Heart left ventricle (tissue), 16 donors: ENCODE measurements at regions not wholly inside any gene's neighbourhood (a gene's known extent, or its start where the extent isn't known, plus 50 kb on each side); places are given as distances from the start of the nearest gene placed in this dataset.

Source experiments
- ATAC-seq, 4 donors: fragments of 200-7000 bp; cut with Tn5 transposase; one replicate each; pipeline ENCODE4 v1.9.1; 2020 to 2022; ENCODE audit warnings: moderate library complexity in 4 of 4, mild to moderate bottlenecking in 3 of 4, moderate number of reproducible peaks in 1 of 4
- DNase-seq, 5 donors: peaks; one replicate each; pipeline ENCODE4 v3.0.0-alpha.2; 2020
- H3K27ac ChIP-seq, 12 donors: fragments of 200-600 bp; sonication (generic) in 4 of 12; one replicate each; pipeline versions ENCODE4 v1.5.0 to v1.8.0; 2016 to 2022; ENCODE audit warnings: mild to moderate bottlenecking in 2 of 12
- H3K27me3 ChIP-seq, 9 donors: fragments of 200-600 bp; sonication (generic) in 2 of 9; one replicate each; pipeline versions ENCODE4 v1.5.1 to v1.8.0; 2016 to 2022; ENCODE audit warnings: mild to moderate bottlenecking in 3 of 9
- H3K36me3 ChIP-seq, 9 donors: fragments of 200-600 bp; sonication (generic) in 2 of 9; one replicate each; pipeline versions ENCODE4 v1.5.0 to v1.8.0; 2018 to 2022; ENCODE audit warnings: mild to moderate bottlenecking in 2 of 9
- H3K4me1 ChIP-seq, 12 donors: fragments of 200-600 bp; sonication (generic) in 4 of 12; one replicate each; pipeline versions ENCODE4 v1.5.0 to v1.8.0; 2016 to 2022; ENCODE audit warnings: mild to moderate bottlenecking in 3 of 12
- H3K4me3 ChIP-seq, 12 donors: fragments of 200-600 bp; sonication (generic) in 4 of 12; one replicate each; pipeline versions ENCODE4 v1.5.0 to v1.8.0; 2017 to 2022; ENCODE audit warnings: mild to moderate bottlenecking in 9 of 12, moderate library complexity in 4 of 12
- H3K9me3 ChIP-seq, 12 donors: fragments of 200-600 bp; sonication (generic) in 4 of 12; one replicate each; pipeline versions ENCODE4 v1.5.0 to v1.8.0; 2016 to 2022; ENCODE audit warnings: mild to moderate bottlenecking in 1 of 12
- CTCF ChIP-seq, 12 donors: fragments of 200-600 bp; sonication (generic) in 4 of 12; IDR thresholded peaks; one replicate each; pipeline versions ENCODE4 v1.5.0 to v1.8.0; 2018 to 2022; ENCODE audit warnings: antibody characterized with exemption in 12 of 12, mild to moderate bottlenecking in 5 of 12
- POLR2A ChIP-seq, 2 donors: fragments of 450-650 bp; IDR thresholded peaks; one replicate each; pipeline ENCODE4 v1.6.1; 2017; ENCODE audit warnings: antibody characterized with exemption in 2 of 2, mild to moderate bottlenecking in 2 of 2, moderate library complexity in 2 of 2
- WGBS, 4 donors: extraction: QIAGEN DNeasy Blood & Tissue Kit in 2 of 4; methylation state at CpG; one replicate each; pipeline versions ENCODE4 v1.1.5 to v1.1.7; 2013 to 2018; 5-methylcytosine and 5-hydroxymethylcytosine counted together
- intact Hi-C, 10 donors: fragments of 100-400 bp; cut with DNase I; formaldehyde crosslinking; loops; one replicate each; pipeline versions ENCODE4 v1.11.1 to v1.14.2; 2022
- donor health status: ischemic (EF 13 %, LVEDD 7.1; RV severe dilation, severe dysfunction).
- donor health status: healthy with polysubstance abuse.
- donor health status: DM: no; HTN: yes; CAD: no.
- donor health status: DM: no; HTN: no; CAD: no.
- donor health status: ischemic (EF 25% LVEDD 6.9; RV normal size, moderate dysfunction).
- donor health status: ischemic (EF 25% LVEDD 5.7; RV mildly dilated, moderate dysfunction).
- donor health status: healthy.
- donor health status: DM: yes; HTN: yes; CAD: no.
- donor health status: ischemic (EF 35%, LVEDD 5.7; RV mildly dilated, moderate dysfunction).
- donor health status: nonischemic (EF 11% LVEDD 7.7; RV severe dilation, severe dysfunction).
- donor health status: DM: yes; HTN: yes; CAD: no.
- donor health status: PGD.
- donor health status: ischemic (EF 29% LVEDD 5.4; RV normal size, mild dysfunction).
- donor health status: nonischemic (EF 23%, LVEDD 6.1; RV moderate dilation, normal function).

DNA sequence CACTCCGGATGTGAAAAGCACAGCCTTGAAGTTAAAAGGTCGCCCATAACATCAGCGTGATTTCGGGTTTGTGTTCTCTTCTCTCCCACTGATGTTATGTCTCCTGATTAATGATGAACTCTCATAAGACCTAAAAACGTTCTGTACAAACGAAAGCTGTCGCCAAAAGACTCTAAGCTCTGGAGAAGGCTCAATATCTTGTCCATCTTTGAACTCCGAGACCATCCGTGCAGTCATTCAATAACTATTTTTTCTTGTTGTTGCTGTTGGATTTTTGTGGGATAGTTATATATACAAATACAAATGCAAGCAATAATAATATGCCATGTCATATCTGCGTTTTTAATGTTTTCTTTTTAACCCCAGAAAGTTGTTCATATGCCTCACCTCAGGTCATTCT is 291.8 kb upstream of the MARCKS start:
- no peaks in the 10 kb centered on the region for H3K27me3 ChIP-seq
- intact Hi-C loops: loop anchor here in 6 of 10 donors (2.0 to 10.0 kb wide), 3 partner anchors 289 to 381 kb away; partner anchors contain the start of gene MARCKS (in 2 of the 6)
- peak overlapping the region in 10 of 12 donors; percentile 23 to 50 (median 40) for H3K4me3 ChIP-seq
- peak in 1 of 4 donors; percentile 18 for ATAC-seq
- peak overlapping the region; percentile 8 to 87 (median 82) for H3K27ac ChIP-seq
- TF ChIP-seq POLR2A (IDR thresholded peaks at IDR 0.05) (no peak), CTCF (IDR thresholded peaks at IDR 0.05) (no peak)
- no peaks in the 10 kb centered on the region for H3K9me3 ChIP-seq
- no peak for DNase-seq
- WGBS, 4 donors: 30 to 47% (median 35%) methylated on average over 10 of the region's 10 CpGs
- H3K4me1 ChIP-seq: peaks cover 0 to 18% (median 9%) of the 10 kb centered on the region in 12 donors
- H3K36me3 ChIP-seq: no peaks in the 10 kb centered on the region

- Histone ChIP-seq H3K36me3 (no peaks in the 10 kb centered on the region), H3K4me3 (no peak overlapping the region), H3K27ac (no peak overlapping the region), H3K27me3 (no peaks in the 10 kb centered on the region), H3K4me1 (peaks cover 0 to 5% (median 1%) of the 10 kb centered on the region in 12 donors), H3K9me3 (no peaks in the 10 kb centered on the region)
- TF ChIP-seq POLR2A (IDR thresholded peaks at IDR 0.05): no peak
- no peak for TF ChIP-seq CTCF (IDR thresholded peaks at IDR 0.05)
- ATAC-seq (no peak), DNase-seq (no peak)
- intact Hi-C loops: no loop called here
These were observed 287.0 kb upstream of the MARCKS start for GRCh38 chr6:113570161-113570560.

GRCh38 chr6:113570641-113571040 is 286.5 kb upstream of the MARCKS start:
- intact Hi-C loops: no loop called here
- DNase-seq: no peak
- no peaks in the 10 kb centered on the region for H3K36me3 ChIP-seq
- no peak overlapping the region for H3K27ac ChIP-seq
- 91 to 97% (median 96%) methylated on average over 3 of the region's 3 CpGs for WGBS, 4 donors
- no peak overlapping the region for H3K4me3 ChIP-seq
- no peak for ATAC-seq
- H3K4me1 ChIP-seq: peaks cover 0 to under 1% (median 0%) of the 10 kb centered on the region in 12 donors
- no peaks in the 10 kb centered on the region for H3K27me3 ChIP-seq
- TF ChIP-seq POLR2A (IDR thresholded peaks at IDR 0.05) (no peak), CTCF (IDR thresholded peaks at IDR 0.05) (no peak)
- no peaks in the 10 kb centered on the region for H3K9me3 ChIP-seq

GRCh38 chr6:113574147-113574546 is 283.0 kb upstream of the MARCKS start:
- TF ChIP-seq POLR2A (IDR thresholded peaks at IDR 0.05) (no peak), CTCF (IDR thresholded peaks at IDR 0.05) (no peak)
- 75 to 93% (median 84%) methylated on average over 4 of the region's 4 CpGs for WGBS, 4 donors
- H3K27ac ChIP-seq: no peak overlapping the region
- no peak overlapping the region for H3K4me3 ChIP-seq
- H3K36me3 ChIP-seq: no peaks in the 10 kb centered on the region
- intact Hi-C loops: no loop called here
- no peaks in the 10 kb centered on the region for H3K4me1 ChIP-seq
- DNase-seq (no peak), ATAC-seq (no peak)
- no peaks in the 10 kb centered on the region for H3K27me3 ChIP-seq
- H3K9me3 ChIP-seq: peaks cover 0 to 7% (median 0%) of the 10 kb centered on the region in 12 donors
